H1 (cell line): ENCODE measurements at regions not wholly inside any gene's neighbourhood (a gene's known extent, or its start where the extent isn't known, plus 50 kb on each side); places are given as distances from the start of the nearest gene placed in this dataset.

Source experiments
- CTCF ChIA-PET: fragments of 300-600 bp; sonication (Branson Sonifier 250); formaldehyde crosslinking; loops from one replicate; lab custom pipeline; 2021; ENCODE audit not compliant: partially characterized antibody; lab: Charles Lee
- POLR2A ChIA-PET: fragments of 300-600 bp; sonication (Branson Sonifier 250); formaldehyde crosslinking; loops from one replicate; lab custom pipeline; 2021; ENCODE audit warnings: inconsistent platforms; ENCODE audit not compliant: partially characterized antibody; lab: Charles Lee
- DNase-seq, 2 experiments: peaks; one replicate each; pipeline versions ENCODE4 v3.0.0 to v3.0.0-alpha.2; 2010 to 2022; ENCODE audit warnings: low spot score in 2 of 2, low read depth in 1 of 2, mixed read lengths in 1 of 2
- FAIRE-seq: peaks from 2 replicates; lab custom pipeline; 2011; peaks lifted over from hg19 to GRCh38; lab: Jason Lieb, UNC
- H2AFZ ChIP-seq: 2 replicates; pipeline ENCODE4 v1.8.1; 2012; ENCODE audit warnings: low read length, inconsistent platforms
- H2AK5ac ChIP-seq: 2 replicates; pipeline ENCODE4 v1.6.1; 2013; ENCODE audit warnings: low read depth, low read length
- H2BK120ac ChIP-seq: replicated peaks from 2 replicates; pipeline ENCODE3; 2013; ENCODE audit warnings: low read depth, low read length, inconsistent platforms
- H2BK12ac ChIP-seq: 2 replicates; pipeline ENCODE4 v1.6.1; 2013; ENCODE audit warnings: low read depth, low read length
- H2BK15ac ChIP-seq: 2 replicates; pipeline ENCODE4 v1.6.1; 2013; ENCODE audit warnings: low read length
- H2BK20ac ChIP-seq: 2 replicates; pipeline ENCODE4 v1.6.1; 2013; ENCODE audit warnings: low read length
- H2BK5ac ChIP-seq: 2 replicates; pipeline ENCODE4 v1.6.1; 2013; ENCODE audit warnings: low read depth, low read length
- H3K14ac ChIP-seq: 2 replicates; pipeline ENCODE4 v1.6.1; 2013; ENCODE audit warnings: inconsistent platforms; ENCODE audit not compliant: insufficient read length
- H3K18ac ChIP-seq: 2 replicates; pipeline ENCODE4 v1.6.1; 2013; ENCODE audit warnings: low read length; ENCODE audit errors: extremely low read depth
- H3K23ac ChIP-seq: 2 replicates; pipeline ENCODE4 v1.6.1; 2013; ENCODE audit warnings: inconsistent platforms; ENCODE audit not compliant: insufficient read length
- H3K23me2 ChIP-seq: 2 replicates; pipeline ENCODE4 v1.6.1; 2013; ENCODE audit warnings: low read depth, low read length
- H3K27ac ChIP-seq: 2 replicates; pipeline ENCODE4 v1.6.1; 2011; ENCODE audit warnings: low read depth, low read length, inconsistent platforms
- H3K27me3 ChIP-seq, 4 experiments: replicated peaks in 1 of 4; 1 replicate in 1 of 4; 2 replicates in 3 of 4; pipeline versions ENCODE4 v1.6.1 to v1.8.1; 2011 to 2013; ENCODE audit warnings: low read length in 3 of 4, mild to moderate bottlenecking in 3 of 4, inconsistent platforms in 2 of 4, mixed read lengths in 2 of 4, moderate library complexity in 1 of 4; ENCODE audit not compliant: control insufficient read depth in 3 of 4, insufficient read depth in 3 of 4; ENCODE audit errors: extremely low read depth in 1 of 4
- H3K36me3 ChIP-seq, 4 experiments: 2 replicates each; pipeline versions ENCODE4 v1.6.1 to v1.8.1; 2011 to 2013; ENCODE audit warnings: mild to moderate bottlenecking in 4 of 4, low read length in 3 of 4, moderate library complexity in 2 of 4, control low read depth in 1 of 4, inconsistent platforms in 1 of 4; ENCODE audit not compliant: insufficient read depth in 4 of 4, control insufficient read depth in 2 of 4
- H3K4ac ChIP-seq: replicated peaks from 2 replicates; pipeline ENCODE3; 2013; ENCODE audit warnings: low read length, low read depth, mixed read lengths, inconsistent platforms; ENCODE audit not compliant: insufficient read length
- H3K4me1 ChIP-seq, 4 experiments: replicated peaks in 1 of 4; 1 replicate in 1 of 4; 2 replicates in 3 of 4; pipeline versions ENCODE4 v1.6.1 to v1.8.1; 2011 to 2013; ENCODE audit warnings: low read length in 3 of 4, inconsistent platforms in 2 of 4, mixed read lengths in 1 of 4; ENCODE audit not compliant: insufficient read depth in 4 of 4, control insufficient read depth in 3 of 4
- H3K4me2 ChIP-seq, 2 experiments: 2 replicates each; pipeline versions ENCODE4 v1.6.1 to v1.8.1; 2011 to 2013; ENCODE audit warnings: low read depth in 2 of 2, low read length in 2 of 2, control low read depth in 1 of 2, inconsistent platforms in 1 of 2, mild to moderate bottlenecking in 1 of 2; ENCODE audit not compliant: insufficient read depth in 1 of 2
- H3K4me3 ChIP-seq, 4 experiments: fragments of 200-600, 300-600 bp in 1 of 4; sonication (generic), shearing (Covaris generic), sonication (Bioruptor Twin) in 1 of 4; 2 replicates each; pipeline versions ENCODE4 v1.5.1 to v1.8.1; 2011 to 2016; ENCODE audit warnings: low read length in 4 of 4, low read depth in 3 of 4, control low read depth in 2 of 4, inconsistent platforms in 2 of 4, mild to moderate bottlenecking in 2 of 4, mixed read lengths in 1 of 4, moderate library complexity in 1 of 4; ENCODE audit not compliant: insufficient read depth in 2 of 4; ENCODE audit errors: extremely low read depth in 1 of 4
- H3K56ac ChIP-seq: replicated peaks from 2 replicates; pipeline ENCODE3; 2013; ENCODE audit warnings: low read depth, mild to moderate bottlenecking, mixed read lengths, low read length, inconsistent platforms; ENCODE audit not compliant: insufficient read length
- H3K79me1 ChIP-seq: 2 replicates; pipeline ENCODE4 v1.6.1; 2013; ENCODE audit warnings: low read depth, low read length, control low read depth
- H3K79me2 ChIP-seq, 2 experiments: 2 replicates each; pipeline versions ENCODE4 v1.6.1 to v1.8.1; 2012 to 2013; ENCODE audit warnings: low read length in 2 of 2, mild to moderate bottlenecking in 2 of 2, inconsistent platforms in 1 of 2; ENCODE audit not compliant: insufficient read depth in 2 of 2, control insufficient read depth in 1 of 2
- H3K9ac ChIP-seq, 4 experiments: replicated peaks in 1 of 4; 1 replicate in 1 of 4; 2 replicates in 3 of 4; pipeline versions ENCODE4 v1.6.1 to v1.8.1; 2011 to 2013; ENCODE audit warnings: low read depth in 3 of 4, low read length in 3 of 4, control low read depth in 2 of 4, mild to moderate bottlenecking in 2 of 4, moderate library complexity in 2 of 4, inconsistent platforms in 1 of 4; ENCODE audit errors: extremely low read depth in 1 of 4
- H3K9me3 ChIP-seq, 2 experiments: 2 replicates each; pipeline versions ENCODE4 v1.6.1 to v1.8.1; 2012 to 2013; ENCODE audit warnings: mild to moderate bottlenecking in 2 of 2, moderate library complexity in 2 of 2, control low read depth in 1 of 2, inconsistent platforms in 1 of 2, low read depth in 1 of 2, low read length in 1 of 2, mixed read lengths in 1 of 2; ENCODE audit not compliant: insufficient read depth in 2 of 2
- H4K20me1 ChIP-seq, 2 experiments: replicated peaks in 1 of 2; 2 replicates each; pipeline versions ENCODE3 to v1.8.1; 2011 to 2013; ENCODE audit warnings: inconsistent platforms in 2 of 2, low read length in 2 of 2, mild to moderate bottlenecking in 1 of 2; ENCODE audit not compliant: insufficient read depth in 2 of 2, control insufficient read depth in 1 of 2
- H4K5ac ChIP-seq: 2 replicates; pipeline ENCODE4 v1.6.1; 2013; ENCODE audit warnings: low read length, low read depth, mixed read lengths, inconsistent platforms; ENCODE audit not compliant: insufficient read length
- H4K8ac ChIP-seq: 2 replicates; pipeline ENCODE4 v1.8.0; 2013; ENCODE audit warnings: mild to moderate bottlenecking, moderate library complexity, low read length, inconsistent platforms; ENCODE audit not compliant: insufficient read depth; ENCODE audit errors: extremely low read depth
- H4K91ac ChIP-seq: replicated peaks from 2 replicates; pipeline ENCODE3; 2013; ENCODE audit warnings: low read length, mixed read lengths, inconsistent platforms; ENCODE audit not compliant: insufficient read length
- ASH2L ChIP-seq: fragments of 200-600, 300-600 bp; sonication (generic); IDR thresholded peaks from one replicate; pipeline ENCODE4 v1.7.1; 2017; ENCODE audit warnings: low read length
- CEBPB ChIP-seq: IDR thresholded peaks from 2 replicates; pipeline ENCODE4 v1.6.1; 2012; ENCODE audit warnings: low read depth, low read length
- EGR1 ChIP-seq: IDR thresholded peaks from 2 replicates; pipeline ENCODE4 v1.6.1; 2011; ENCODE audit warnings: low read depth, low read length, borderline replicate concordance
- FOSL1 ChIP-seq: IDR thresholded peaks from 2 replicates; pipeline ENCODE4 v1.6.1; 2011; ENCODE audit warnings: mild to moderate bottlenecking, low read depth, low read length, moderate library complexity; ENCODE audit not compliant: insufficient read depth
- HDAC2 ChIP-seq, 2 experiments: fragments of 300-600 bp in 1 of 2; sonication (generic) in 1 of 2; IDR thresholded peaks; 2 replicates each; pipeline ENCODE4 v1.6.1; 2011 to 2012; ENCODE audit warnings: low read depth in 2 of 2, low read length in 2 of 2, mild to moderate bottlenecking in 2 of 2, moderate library complexity in 2 of 2, borderline replicate concordance in 1 of 2, inconsistent platforms in 1 of 2
- TCF12 ChIP-seq: IDR thresholded peaks from 2 replicates; pipeline ENCODE4 v1.6.1; 2011; ENCODE audit warnings: low read depth, mild to moderate bottlenecking, low read length
- whole genome bisulfite sequencing, 2 experiments: shearing (Covaris generic) in 1 of 2; methylation state at CpG; one replicate each; pipeline versions ENCODE4 v1.1.6 to v1.1.7; 2013 to 2015; ENCODE audit warnings: low lambda C conversion rate in 2 of 2, mixed read lengths in 2 of 2, inconsistent platforms in 1 of 2, low coverage in 1 of 2, missing lambda C conversion rate in 1 of 2; ENCODE audit not compliant: insufficient replicate concordance in 2 of 2, insufficient coverage in 1 of 2, insufficient read length in 1 of 2; ENCODE audit errors: extremely low coverage in 1 of 2, missing lambda C conversion rate in 1 of 2; 5-methylcytosine and 5-hydroxymethylcytosine counted together

- H2BK5ac ChIP-seq: no peak overlapping the region
- H3K27ac ChIP-seq: no peak overlapping the region
- H3K14ac ChIP-seq: no peak overlapping the region
- no peak overlapping the region for H4K8ac ChIP-seq
- H3K56ac ChIP-seq: no peak overlapping the region
- no peaks in the 10 kb centered on the region for H3K4me1 ChIP-seq
- POLR2A ChIA-PET: no interaction called here
- CTCF ChIA-PET: no interaction called here
- H3K79me1 ChIP-seq: no peaks in the 10 kb centered on the region
- H3K4me2 ChIP-seq: no peak overlapping the region
- H3K79me2 ChIP-seq: no peaks in the 10 kb centered on the region
- no peak overlapping the region for H3K9ac ChIP-seq
- H3K4me3 ChIP-seq: no peak overlapping the region
- DNase-seq: no peak
- no peaks in the 10 kb centered on the region for H4K20me1 ChIP-seq
- no peak overlapping the region for H3K23ac ChIP-seq
- no peak overlapping the region for H2BK120ac ChIP-seq
- H2AFZ ChIP-seq: no peak overlapping the region
- H3K4ac ChIP-seq: no peak overlapping the region
- no peaks in the 10 kb centered on the region for H3K9me3 ChIP-seq
- no peak overlapping the region for H2BK15ac ChIP-seq
- no peak for TF ChIP-seq FOSL1
- no peak for TF ChIP-seq EGR1
- no peak for TF ChIP-seq CEBPB
- no peak for TF ChIP-seq HDAC2 (IDR thresholded peaks at IDR 0.05; ENCODE audit: borderline replicate concordance in 1 of 2, low read depth in 2 of 2, low read length in 2 of 2)
- no peak for TF ChIP-seq TCF12
- TF ChIP-seq ASH2L: no peak
- TF ChIP-seq, all 59 proteins: peak for 0
- WGBS, 2 experiments: 77% methylated on average over 2 of the region's 2 CpGs; no CpG with 5 or more reads in 1 of the 2 experiments
- Histone ChIP-seq H3K27me3 (no peaks in the 10 kb centered on the region), H4K5ac (no peak overlapping the region), H3K23me2 (no peaks in the 10 kb centered on the region; the same call in 1 of the 2 replicates), H2AK5ac (no peak overlapping the region), H4K91ac (no peak overlapping the region), H3K18ac (no peak overlapping the region), H2BK20ac (no peak overlapping the region), H3K36me3 (no peaks in the 10 kb centered on the region), H2BK12ac (no peak overlapping the region)
- FAIRE-seq: no peak
Measured at GRCh38 chr2:200065477-200065876, 110.1 kb downstream of the MAIP1 start.
